Stimulated activated CD8-positive, alpha-beta memory T cell treated with anti-CD3 and anti-CD28 coated beads, Interleukin-15, amount 100 ng/mL, for 48 hours (primary cell): ENCODE measurements at regions not wholly inside any gene's neighbourhood (a gene's known extent, or its start where the extent isn't known, plus 50 kb on each side); places are given as distances from the start of the nearest gene placed in this dataset.
"Not testable (repeated sequence)": the region's sequence is repeated elsewhere in the genome, so short reads cannot be mapped to it uniquely, and the experiment has no call there.

Experiments
- DNase-seq, 2 donors: peaks; one replicate each; pipeline ENCODE4 v3.0.0-alpha.2; 2020; ENCODE audit warnings: low read depth in 2 of 2

- DNase-seq: no peak
These were observed 370.2 kb upstream of the SASH1 start for GRCh38 chr6:147972448-147972847.

GRCh38 chr6:147973806-147974205 lies 368.8 kb upstream of the SASH1 start:
- no peak for DNase-seq

- no peak for DNase-seq
These were observed 368.3 kb upstream of the SASH1 start for GRCh38 chr6:147974376-147974775.

GRCh38 chr6:147977851-147978465 lies 364.7 kb upstream of the SASH1 start:
- DNase-seq: no peak

GRCh38 chr6:147979966-147980365 lies 362.7 kb upstream of the SASH1 start:
- DNase-seq: no peak

GRCh38 chr6:147983581-147984366 lies 358.9 kb upstream of the SASH1 start:
- no peak for DNase-seq

- no peak for DNase-seq
These were observed 355.8 kb upstream of the SASH1 start for GRCh38 chr6:147986846-147987245.

GRCh38 chr6:147990159-147990558 lies 352.5 kb upstream of the SASH1 start:
- DNase-seq: no peak

- no peak for DNase-seq
These were observed 350.7 kb upstream of the SASH1 start for GRCh38 chr6:147991961-147992360.

- no peak for DNase-seq
These were observed 343.6 kb upstream of the SASH1 start for GRCh38 chr6:147999001-147999540.

GRCh38 chr6:148001844-148002642 lies 340.6 kb upstream of the SASH1 start:
- DNase-seq: no peak

GRCh38 chr6:148004651-148005050 lies 338.0 kb upstream of the SASH1 start:
- no peak for DNase-seq

- no peak for DNase-seq
These were observed 336.8 kb upstream of the SASH1 start for GRCh38 chr6:148005806-148006205.

GRCh38 chr6:148010516-148010915 lies 332.1 kb upstream of the SASH1 start:
- not testable (repeated sequence) for DNase-seq

- DNase-seq: no peak
These were observed 326.6 kb upstream of the SASH1 start for GRCh38 chr6:148016013-148016412.

GRCh38 chr6:148021165-148021564 lies 321.5 kb upstream of the SASH1 start:
- DNase-seq: no peak

- no peak for DNase-seq
These were observed 320.9 kb upstream of the SASH1 start for GRCh38 chr6:148021699-148022098.

GRCh38 chr6:148022279-148022678 lies 320.4 kb upstream of the SASH1 start:
- DNase-seq: not testable (repeated sequence)

- DNase-seq: no peak
These were observed 315.4 kb upstream of the SASH1 start for GRCh38 chr6:148027201-148027600.

- DNase-seq: no peak
These were observed 306.7 kb upstream of the SASH1 start for GRCh38 chr6:148035806-148036390.

- DNase-seq: no peak
These were observed 305.1 kb upstream of the SASH1 start for GRCh38 chr6:148037496-148037895.

- DNase-seq: no peak
These were observed 301.1 kb upstream of the SASH1 start for GRCh38 chr6:148041546-148041945.
